HCT116 (cell line): ENCODE measurements at regions not wholly inside any gene's neighbourhood (a gene's known extent, or its start where the extent isn't known, plus 50 kb on each side); places are given as distances from the start of the nearest gene placed in this dataset.

ENCODE experiments used
- ATAC-seq: fragments of 200-7000 bp; cut with Tn5 transposase; 2 replicates; pipeline ENCODE4 v1.9.1; 2020; ENCODE audit warnings: mild to moderate bottlenecking, moderate library complexity
- BruUV-seq: library from RNA; stranded (reverse); fragments of 400-500 nt; replicated peaks from 2 replicates; lab custom pipeline; 2021; lab: Mats Ljungman, UMichigan
- CTCF ChIA-PET: fragments of 300-600 bp; sonication (Branson Sonifier 250); formaldehyde crosslinking; loops from one replicate; lab custom pipeline; 2021; ENCODE audit warnings: antibody characterized with exemption; lab: Charles Lee
- POLR2A ChIA-PET: fragments of 300-600, 350-600 bp; sonication (Branson Sonifier 250); formaldehyde crosslinking; loops from one replicate; lab custom pipeline; 2021; ENCODE audit warnings: antibody characterized with exemption; lab: Charles Lee
- RAD21 ChIA-PET, 2 experiments: fragments of 300-600 bp; sonication (Branson Sonifier 250); formaldehyde crosslinking; loops; one replicate each; lab custom pipeline; 2023; ENCODE audit warnings: low total read pairs in 2 of 2; ENCODE audit not compliant: uncharacterized antibody in 2 of 2, unreplicated experiment in 2 of 2, low non-redundant PET in 1 of 2; lab: Charles Lee
- DNase-seq: peaks from one replicate; pipeline ENCODE4 v3.0.0-alpha.2; 2010; ENCODE audit warnings: low read depth, low spot score
- H2AFZ ChIP-seq: fragments of 200-600 bp; shearing (Covaris generic), sonication (generic); 2 replicates; pipeline ENCODE4 v1.6.1; 2017; ENCODE audit warnings: low read depth, mixed run types, mixed read lengths, antibody characterized with exemption, low read length; ENCODE audit not compliant: poor library complexity, severe bottlenecking
- H3K27ac ChIP-seq: 2 replicates; pipeline ENCODE4 v1.5.1; 2012; ENCODE audit warnings: low read depth, low read length
- H3K27me3 ChIP-seq: fragments of 200-600 bp; sonication (generic); 2 replicates; pipeline ENCODE4 v1.6.1; 2016; ENCODE audit warnings: mixed run types, low read length, mixed read lengths; ENCODE audit not compliant: insufficient read depth
- H3K36me3 ChIP-seq, 2 experiments: fragments of 200-500 bp in 1 of 2; fragments of 200-600 bp in 1 of 2; sonication (Bioruptor generic) in 1 of 2; sonication (generic) in 1 of 2; 2 replicates each; pipeline versions ENCODE4 v1.5.1 to v1.6.1; 2014 to 2016; ENCODE audit warnings: low read length in 2 of 2, inconsistent platforms in 1 of 2, mixed read lengths in 1 of 2, mixed run types in 1 of 2; ENCODE audit not compliant: insufficient read depth in 2 of 2, control insufficient read depth in 1 of 2
- H3K4me1 ChIP-seq, 2 experiments: fragments of 200-600 bp in 1 of 2; sonication (generic) in 1 of 2; 2 replicates each; pipeline versions ENCODE4 v1.5.1 to v1.6.1; 2012 to 2017; ENCODE audit warnings: low read length in 2 of 2, inconsistent platforms in 1 of 2, mild to moderate bottlenecking in 1 of 2, mixed read lengths in 1 of 2, mixed run types in 1 of 2, moderate library complexity in 1 of 2; ENCODE audit not compliant: insufficient read depth in 2 of 2, control insufficient read depth in 1 of 2
- H3K4me2 ChIP-seq: fragments of 200-600 bp; sonication (generic); 2 replicates; pipeline ENCODE4 v1.6.1; 2017; ENCODE audit warnings: mixed run types, low read length, mixed read lengths
- H3K4me3 ChIP-seq, 2 experiments: fragments of 200-600 bp in 1 of 2; sonication (generic) in 1 of 2; replicated peaks in 1 of 2; 2 replicates each; pipeline ENCODE4 v1.5.1; 2011 to 2016; ENCODE audit warnings: low read length in 2 of 2, control low read depth in 1 of 2, low read depth in 1 of 2, mild to moderate bottlenecking in 1 of 2, mixed read lengths in 1 of 2, mixed run types in 1 of 2
- H3K79me2 ChIP-seq: fragments of 200-600 bp; sonication (generic); 2 replicates; pipeline ENCODE4 v1.6.1; 2017; ENCODE audit warnings: mild to moderate bottlenecking, mixed run types, low read length, moderate library complexity, mixed read lengths; ENCODE audit not compliant: insufficient read depth
- H3K9ac ChIP-seq: fragments of 200-600 bp; sonication (generic); 2 replicates; pipeline ENCODE4 v1.6.1; 2016; ENCODE audit warnings: low read length, mixed read lengths
- H3K9me2 ChIP-seq: fragments of 200-600 bp; sonication (generic), shearing (Covaris generic); 2 replicates; pipeline ENCODE4 v1.6.1; 2017; ENCODE audit warnings: mixed run types, mild to moderate bottlenecking, moderate library complexity; ENCODE audit not compliant: insufficient read depth
- H3K9me3 ChIP-seq, 2 experiments: fragments of 200-500 bp in 1 of 2; fragments of 200-600 bp in 1 of 2; sonication (Bioruptor generic) in 1 of 2; sonication (generic) in 1 of 2; 2 replicates each; pipeline ENCODE4 v1.6.1; 2014 to 2017; ENCODE audit warnings: low read length in 2 of 2, mixed read lengths in 2 of 2, inconsistent platforms in 1 of 2, low read depth in 1 of 2, mild to moderate bottlenecking in 1 of 2, mixed run types in 1 of 2, moderate library complexity in 1 of 2; ENCODE audit not compliant: control insufficient read depth in 1 of 2, insufficient read depth in 1 of 2
- H4K20me1 ChIP-seq: fragments of 200-600 bp; sonication (generic), shearing (Covaris generic); 2 replicates; pipeline ENCODE4 v1.6.1; 2017; ENCODE audit warnings: mixed run types, mild to moderate bottlenecking, moderate library complexity; ENCODE audit not compliant: insufficient read depth
- CBX3 ChIP-seq: IDR thresholded peaks from 2 replicates; pipeline ENCODE4 v1.6.1; 2012; ENCODE audit warnings: low read depth
- CEBPB ChIP-seq: IDR thresholded peaks from 2 replicates; pipeline ENCODE4 v1.6.1; 2012; ENCODE audit warnings: low read depth
- CTCF ChIP-seq, 3 experiments: fragments of 200-600 bp in 1 of 3; sonication (generic) in 1 of 3; IDR thresholded peaks in 2 of 3; conservative IDR thresholded peaks in 1 of 3; 2 replicates each; pipeline ENCODE4 v1.5.1; 2012 to 2017; ENCODE audit warnings: low read depth in 2 of 3, low read length in 2 of 3, antibody characterized with exemption in 1 of 3, borderline replicate concordance in 1 of 3, control low read depth in 1 of 3, mild to moderate bottlenecking in 1 of 3, mixed read lengths in 1 of 3, mixed run types in 1 of 3, moderate library complexity in 1 of 3; ENCODE audit not compliant: insufficient read depth in 1 of 3
- EGR1 ChIP-seq: IDR thresholded peaks from 2 replicates; pipeline ENCODE4 v1.6.1; 2012; ENCODE audit warnings: low read depth
- EZH2 ChIP-seq: fragments of 200-600 bp; sonication (generic); IDR thresholded peaks from 2 replicates; pipeline ENCODE4 v1.6.1; 2017; ENCODE audit warnings: antibody characterized with exemption, mixed run types
- EZH2phosphoT487 ChIP-seq: fragments of 200-600 bp; IDR thresholded peaks from 2 replicates; pipeline ENCODE4 v1.6.1; 2018; ENCODE audit warnings: antibody characterized with exemption, borderline replicate concordance
- FOSL1 ChIP-seq: IDR thresholded peaks from 2 replicates; pipeline ENCODE4 v1.6.1; 2012; ENCODE audit warnings: low read depth
- JUND ChIP-seq: IDR thresholded peaks from 2 replicates; pipeline ENCODE4 v1.6.1; 2012
- POLR2A ChIP-seq: IDR thresholded peaks from 2 replicates; pipeline ENCODE4 v1.7.0; 2011; ENCODE audit warnings: borderline replicate concordance; ENCODE audit not compliant: insufficient read depth, insufficient read length; ENCODE audit errors: extremely low read depth
- POLR2AphosphoS5 ChIP-seq: IDR thresholded peaks from 2 replicates; pipeline ENCODE4 v1.6.1; 2011; ENCODE audit warnings: mild to moderate bottlenecking, low read depth, low read length, moderate library complexity
- RAD21 ChIP-seq: IDR thresholded peaks from 2 replicates; pipeline ENCODE4 v1.6.1; 2012; ENCODE audit warnings: low read depth, mild to moderate bottlenecking
- SIN3A ChIP-seq: IDR thresholded peaks from 2 replicates; pipeline ENCODE4 v1.6.1; 2012; ENCODE audit warnings: low read depth
- SRF ChIP-seq: IDR thresholded peaks from 2 replicates; pipeline ENCODE4 v1.6.1; 2012; ENCODE audit warnings: low read depth
- TCF7L2 ChIP-seq: IDR thresholded peaks from 2 replicates; pipeline ENCODE4 v1.7.0; 2011; ENCODE audit warnings: borderline replicate concordance, inconsistent platforms; ENCODE audit not compliant: insufficient read depth, insufficient read length; ENCODE audit errors: extremely low read depth
- YY1 ChIP-seq: IDR thresholded peaks from 2 replicates; pipeline ENCODE4 v1.6.1; 2011; ENCODE audit warnings: low read length, low read depth, moderate library complexity, mild to moderate bottlenecking; ENCODE audit not compliant: insufficient replicate concordance; ENCODE audit errors: extremely low read depth
- ZFX ChIP-seq: fragments of 450-650 bp; IDR thresholded peaks from 2 replicates; pipeline ENCODE4 v1.6.1; 2017
- ZNF274 ChIP-seq: fragments of 200-500 bp; sonication (Bioruptor generic); IDR thresholded peaks from 2 replicates; pipeline ENCODE4 v1.6.1; 2014; ENCODE audit warnings: mild to moderate bottlenecking, low read depth, low read length, inconsistent platforms
- intact Hi-C: fragments of 100-400 bp; cut with micrococcal nuclease; formaldehyde crosslinking; loops from 2 replicates; pipeline ENCODE4 v1.10.0; 2022

GRCh38 chr17:34420900-34421299, 57.9 kb upstream of the CCL1 start:
- intact Hi-C loops, result loop anchor here (2.0 to 10.0 kb wide), 6 partner anchors 218 to 1324 kb away; partner anchors contain the start of gene RAD51D
- no TSS peak for BruUV-seq
- Histone ChIP-seq H3K9me2 (no peaks in the 10 kb centered on the region), H4K20me1 (no peaks in the 10 kb centered on the region), H3K79me2 (no peaks in the 10 kb centered on the region), H3K9me3 (no peaks in the 10 kb centered on the region), H3K9ac (no peak overlapping the region), H3K27ac (no peak overlapping the region), H3K27me3 (peaks cover 42% of the 10 kb centered on the region), H3K4me3 (no peak overlapping the region), H2AFZ (no peak overlapping the region), H3K4me1 (no peaks in the 10 kb centered on the region), H3K4me2 (no peak overlapping the region), H3K36me3 (no peaks in the 10 kb centered on the region)
- ChIA-PET RAD21 (no interaction called here), POLR2A (interaction anchor here (1.4 kb wide), 1 partner anchor 9 kb away, joined by 3 read pairs; no protein-coding TSS in a partner anchor), CTCF (interaction anchor here (1.0 to 1.3 kb wide), 3 partner anchors 9 to 698 kb away, joined by 3 to 6 read pairs (median 4); no protein-coding TSS in a partner anchor)
- TF ChIP-seq CTCF (IDR thresholded peaks at IDR 0.05 in 2 of 3, conservative IDR thresholded peaks at IDR 0.05 in 1 of 3; ENCODE audit: borderline replicate concordance in 1 of 3, insufficient read depth in 1 of 3, low read depth in 2 of 3, low read length in 2 of 3) (no peak), YY1 (no peak), SRF (no peak), EGR1 (no peak), ZFX (no peak), CEBPB (no peak), EZH2phosphoT487 (no peak), CBX3 (no peak), SIN3A (no peak), POLR2A (no peak), EZH2 (no peak), JUND (no peak), TCF7L2 (no peak), ZNF274 (no peak), FOSL1 (no peak), POLR2AphosphoS5 (no peak), RAD21 (no peak)
- ATAC-seq (no peak), DNase-seq (no peak)
